ENCODE measurements at regions not wholly inside any gene's neighbourhood (a gene's known extent, or its start where the extent isn't known, plus 50 kb on each side); places are given as distances from the start of the nearest gene placed in this dataset.

GRCh38 chr10:50941629-50942028, 56.2 kb upstream of the A1CF start:
- no peak for TF ChIP-seq RAD21 (IDR thresholded peaks at IDR 0.05)
- TF ChIP-seq ZBTB33 (IDR thresholded peaks at IDR 0.05): no peak
- no peak for TF ChIP-seq TAF1 (conservative IDR thresholded peaks at IDR 0.05)
- no peak for TF ChIP-seq MAX (IDR thresholded peaks at IDR 0.05)
- TF ChIP-seq ATF3 (IDR thresholded peaks at IDR 0.05): no peak
- TF ChIP-seq FOXA1 (IDR thresholded peaks at IDR 0.05): no peak
- no peak for TF ChIP-seq JUND (IDR thresholded peaks at IDR 0.05)
- no peak for TF ChIP-seq SP1 (IDR thresholded peaks at IDR 0.05)
- TF ChIP-seq YY1 (IDR thresholded peaks at IDR 0.05): no peak
- no peak for TF ChIP-seq EGR1 (IDR thresholded peaks at IDR 0.05; ENCODE audit: low read depth in 2 of 2)
- TF ChIP-seq HNF4A (conservative IDR thresholded peaks at IDR 0.05): no peak
- no peak for TF ChIP-seq RXRA (IDR thresholded peaks at IDR 0.05)
- TF ChIP-seq REST (IDR thresholded peaks at IDR 0.05): no peak
- TF ChIP-seq NR2F2 (IDR thresholded peaks at IDR 0.05): no peak
- Histone ChIP-seq H3K9ac (ENCODE audit: low read depth in 1 of 2, low read length in 2 of 2) (no peak overlapping the region), H3K4me3 (ENCODE audit: low read depth in 1 of 3, low read length in 3 of 3) (no peak overlapping the region), H3K27me3 (ENCODE audit: control insufficient read depth in 4 of 4, insufficient read depth in 4 of 4, low read length in 3 of 4) (no peaks in the 10 kb centered on the region), H3K27ac (ENCODE audit: low read depth in 1 of 2, low read length in 2 of 2) (no peak overlapping the region), H3K9me3 (ENCODE audit: control insufficient read depth in 4 of 4, low read length in 3 of 4) (no peaks in the 10 kb centered on the region), H3K4me1 (ENCODE audit: control insufficient read depth in 4 of 4, insufficient read depth in 4 of 4, low read length in 3 of 4) (peaks cover 0 to 3% (median 0%) of the 10 kb centered on the region in 4 donors), H3K36me3 (ENCODE audit: control insufficient read depth in 4 of 4, insufficient read depth in 3 of 4, low read depth in 1 of 4, low read length in 3 of 4) (no peaks in the 10 kb centered on the region)
- WGBS: 90% methylated on average over 3 of the region's 3 CpGs
- no peak for DNase-seq (ENCODE audit: low spot score)

- Histone ChIP-seq H3K27me3 (ENCODE audit: control insufficient read depth in 4 of 4, insufficient read depth in 4 of 4, low read length in 3 of 4) (no peaks in the 10 kb centered on the region), H3K27ac (ENCODE audit: low read depth in 1 of 2, low read length in 2 of 2) (no peak overlapping the region), H3K9me3 (ENCODE audit: control insufficient read depth in 4 of 4, low read length in 3 of 4) (no peaks in the 10 kb centered on the region), H3K9ac (ENCODE audit: low read depth in 1 of 2, low read length in 2 of 2) (no peak overlapping the region), H3K36me3 (ENCODE audit: control insufficient read depth in 4 of 4, insufficient read depth in 3 of 4, low read depth in 1 of 4, low read length in 3 of 4) (no peaks in the 10 kb centered on the region), H3K4me1 (ENCODE audit: control insufficient read depth in 4 of 4, insufficient read depth in 4 of 4, low read length in 3 of 4) (no peaks in the 10 kb centered on the region), H3K4me3 (ENCODE audit: low read depth in 1 of 3, low read length in 3 of 3) (no peak overlapping the region)
- no peak for TF ChIP-seq FOXA1 (IDR thresholded peaks at IDR 0.05)
- no peak for TF ChIP-seq NR2F2 (IDR thresholded peaks at IDR 0.05)
- TF ChIP-seq MAX (IDR thresholded peaks at IDR 0.05): no peak
- TF ChIP-seq YY1 (IDR thresholded peaks at IDR 0.05): no peak
- TF ChIP-seq SP1 (IDR thresholded peaks at IDR 0.05): no peak
- TF ChIP-seq GABPA (IDR thresholded peaks at IDR 0.05 in 1 of 2, conservative IDR thresholded peaks at IDR 0.05 in 1 of 2): no peak
- TF ChIP-seq EGR1 (IDR thresholded peaks at IDR 0.05; ENCODE audit: low read depth in 2 of 2): no peak
- TF ChIP-seq RAD21 (IDR thresholded peaks at IDR 0.05): no peak
- no peak for TF ChIP-seq CTCF (IDR thresholded peaks at IDR 0.05; ENCODE audit: low read depth, low read length, missing input control)
- WGBS: 85% methylated on average over 6 of the region's 6 CpGs
- DNase-seq (ENCODE audit: low spot score): no peak
These were observed 61.8 kb upstream of the A1CF start for GRCh38 chr10:50946991-50947781.

Data from liver (tissue), 8 donors.